Suprapubic skin (tissue), 4 donors: ENCODE measurements at regions not wholly inside any gene's neighbourhood (a gene's known extent, or its start where the extent isn't known, plus 50 kb on each side); places are given as distances from the start of the nearest gene placed in this dataset.

Experiments
- DNase-seq, 2 donors: peaks; one replicate each; pipeline ENCODE4 v3.0.0-alpha.2; 2019; ENCODE audit warnings: low spot score in 2 of 2
- H3K27ac ChIP-seq: fragments of 200-600 bp; sonication (generic); one replicate; pipeline ENCODE4 v1.5.1; 2019
- H3K27me3 ChIP-seq: fragments of 200-600 bp; sonication (generic); one replicate; pipeline ENCODE4 v1.5.1; 2019
- H3K36me3 ChIP-seq: fragments of 200-600 bp; sonication (generic); one replicate; pipeline ENCODE4 v1.5.1; 2019
- H3K4me1 ChIP-seq: fragments of 200-600 bp; sonication (generic); one replicate; pipeline ENCODE4 v1.5.1; 2019
- H3K4me3 ChIP-seq: fragments of 200-600 bp; sonication (generic); one replicate; pipeline ENCODE4 v1.5.1; 2019; ENCODE audit warnings: mild to moderate bottlenecking
- H3K9me3 ChIP-seq: fragments of 200-600 bp; sonication (generic); one replicate; pipeline ENCODE4 v1.5.1; 2019
- EP300 ChIP-seq: sonication (generic); formaldehyde crosslinking; IDR thresholded peaks from one replicate; pipeline ENCODE4 v1.6.1; 2017; ENCODE audit warnings: antibody characterized with exemption
- POLR2A ChIP-seq, 2 donors: fragments of 450-650 bp; IDR thresholded peaks; one replicate each; pipeline ENCODE4 v1.6.1; 2017; ENCODE audit warnings: antibody characterized with exemption in 2 of 2, mild to moderate bottlenecking in 2 of 2, moderate library complexity in 2 of 2
- POLR2AphosphoS5 ChIP-seq, 3 donors: sonication (generic); formaldehyde crosslinking; IDR thresholded peaks; one replicate each; pipeline ENCODE4 v1.6.1; 2017; ENCODE audit warnings: antibody characterized with exemption in 3 of 3
- WGBS: methylation state at CpG from one replicate; pipeline ENCODE4 v1.1.5; 2018; 5-methylcytosine and 5-hydroxymethylcytosine counted together
- TF ChIP-seq, protein P1 (sequence below), 2 donors: fragments of 200-600 bp in 1 of 2; fragments of 450-650 bp in 1 of 2; sonication (generic) in 1 of 2; IDR thresholded peaks; one replicate each; pipeline ENCODE4 v1.5.1; 2016 to 2019; ENCODE audit warnings: antibody characterized with exemption in 2 of 2, mild to moderate bottlenecking in 1 of 2, moderate library complexity in 1 of 2

DNA sequence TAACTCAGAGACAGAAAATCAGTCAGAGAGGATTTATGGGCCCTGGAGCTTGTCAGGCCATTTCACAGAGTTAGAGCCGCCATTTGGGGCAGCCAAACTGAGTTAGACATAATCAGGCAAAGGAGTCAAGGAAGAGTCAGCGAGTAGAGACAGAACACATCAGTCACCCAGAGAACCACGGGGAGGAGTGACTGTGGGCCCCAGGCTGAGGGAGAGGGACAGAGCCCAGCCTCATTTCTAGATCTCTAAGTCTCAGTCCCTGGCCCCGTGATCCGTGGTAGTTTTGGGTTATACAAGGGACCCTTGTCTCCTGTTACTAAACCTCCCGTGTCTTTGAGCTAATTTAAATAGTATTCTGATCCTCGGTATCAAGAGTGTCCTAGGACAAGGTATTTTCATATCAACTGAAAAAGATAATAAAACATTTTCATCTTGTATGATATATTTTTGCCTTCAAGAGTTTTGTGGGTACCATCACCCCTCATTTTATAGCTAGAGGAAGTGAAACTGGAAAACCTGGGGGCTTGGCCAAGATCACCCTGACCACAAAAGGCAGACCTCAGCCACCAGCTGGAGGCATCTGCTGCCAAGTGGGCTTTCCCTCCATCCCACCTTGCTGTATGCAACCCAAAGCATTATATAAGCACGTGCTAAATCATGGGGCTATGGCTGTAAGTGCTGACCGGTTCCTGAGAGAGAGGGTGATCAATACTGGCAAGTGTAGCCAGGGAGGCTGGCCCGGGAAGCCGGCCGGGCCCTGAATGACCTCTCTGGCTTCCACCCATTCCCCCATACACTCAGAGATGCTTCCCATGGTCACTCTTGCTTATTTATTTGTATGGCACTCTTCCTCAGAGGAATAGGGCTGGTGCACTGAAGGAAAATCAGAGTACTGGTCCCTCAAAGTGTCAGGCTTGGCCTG is 204.1 kb downstream of the BCOR start:
- TF ChIP-seq, protein P1, sequence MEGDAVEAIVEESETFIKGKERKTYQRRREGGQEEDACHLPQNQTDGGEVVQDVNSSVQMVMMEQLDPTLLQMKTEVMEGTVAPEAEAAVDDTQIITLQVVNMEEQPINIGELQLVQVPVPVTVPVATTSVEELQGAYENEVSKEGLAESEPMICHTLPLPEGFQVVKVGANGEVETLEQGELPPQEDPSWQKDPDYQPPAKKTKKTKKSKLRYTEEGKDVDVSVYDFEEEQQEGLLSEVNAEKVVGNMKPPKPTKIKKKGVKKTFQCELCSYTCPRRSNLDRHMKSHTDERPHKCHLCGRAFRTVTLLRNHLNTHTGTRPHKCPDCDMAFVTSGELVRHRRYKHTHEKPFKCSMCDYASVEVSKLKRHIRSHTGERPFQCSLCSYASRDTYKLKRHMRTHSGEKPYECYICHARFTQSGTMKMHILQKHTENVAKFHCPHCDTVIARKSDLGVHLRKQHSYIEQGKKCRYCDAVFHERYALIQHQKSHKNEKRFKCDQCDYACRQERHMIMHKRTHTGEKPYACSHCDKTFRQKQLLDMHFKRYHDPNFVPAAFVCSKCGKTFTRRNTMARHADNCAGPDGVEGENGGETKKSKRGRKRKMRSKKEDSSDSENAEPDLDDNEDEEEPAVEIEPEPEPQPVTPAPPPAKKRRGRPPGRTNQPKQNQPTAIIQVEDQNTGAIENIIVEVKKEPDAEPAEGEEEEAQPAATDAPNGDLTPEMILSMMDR (IDR thresholded peaks at IDR 0.05) = no peak
- TF ChIP-seq POLR2AphosphoS5 (IDR thresholded peaks at IDR 0.05) (no peak), POLR2A (IDR thresholded peaks at IDR 0.05) (no peak), EP300 (no peak)
- Histone ChIP-seq H3K27ac (no peak overlapping the region), H3K4me3 (no peak overlapping the region), H3K9me3 (no peaks in the 10 kb centered on the region), H3K36me3 (no peaks in the 10 kb centered on the region), H3K27me3 (no peaks in the 10 kb centered on the region), H3K4me1 (peaks cover 6% of the 10 kb centered on the region)
- 82% methylated on average over 12 of the region's 12 CpGs for WGBS
- no peak for DNase-seq

DNA sequence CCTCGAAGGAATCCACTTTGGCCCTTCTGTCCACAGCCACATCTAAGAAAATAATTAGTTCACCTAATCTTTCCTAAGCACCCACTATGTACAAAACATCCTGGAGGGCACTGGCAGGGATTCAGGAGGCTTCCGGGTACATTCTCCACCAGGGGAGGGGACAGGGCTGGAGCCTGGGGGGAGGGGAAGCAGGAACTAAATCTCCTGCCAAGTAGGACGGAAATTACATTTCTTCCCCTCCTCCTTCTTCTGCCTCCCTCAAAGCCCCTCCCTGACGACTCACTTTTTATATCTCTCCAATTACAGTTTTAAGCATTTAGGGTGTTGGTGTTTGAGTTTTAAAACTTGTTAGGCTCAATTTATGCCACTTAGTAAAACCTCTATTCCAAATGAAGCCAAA is 203.1 kb downstream of the BCOR start:
- Histone ChIP-seq H3K27me3 (no peaks in the 10 kb centered on the region), H3K9me3 (no peaks in the 10 kb centered on the region), H3K4me1 (peaks cover 6% of the 10 kb centered on the region), H3K36me3 (no peaks in the 10 kb centered on the region), H3K4me3 (no peak overlapping the region), H3K27ac (no peak overlapping the region)
- TF ChIP-seq EP300 (no peak), POLR2A (IDR thresholded peaks at IDR 0.05) (no peak), POLR2AphosphoS5 (IDR thresholded peaks at IDR 0.05) (no peak)
- TF ChIP-seq, protein P1 (IDR thresholded peaks at IDR 0.05) = no peak
- no peak for DNase-seq
- 52% methylated on average over 4 of the region's 4 CpGs for WGBS

DNA sequence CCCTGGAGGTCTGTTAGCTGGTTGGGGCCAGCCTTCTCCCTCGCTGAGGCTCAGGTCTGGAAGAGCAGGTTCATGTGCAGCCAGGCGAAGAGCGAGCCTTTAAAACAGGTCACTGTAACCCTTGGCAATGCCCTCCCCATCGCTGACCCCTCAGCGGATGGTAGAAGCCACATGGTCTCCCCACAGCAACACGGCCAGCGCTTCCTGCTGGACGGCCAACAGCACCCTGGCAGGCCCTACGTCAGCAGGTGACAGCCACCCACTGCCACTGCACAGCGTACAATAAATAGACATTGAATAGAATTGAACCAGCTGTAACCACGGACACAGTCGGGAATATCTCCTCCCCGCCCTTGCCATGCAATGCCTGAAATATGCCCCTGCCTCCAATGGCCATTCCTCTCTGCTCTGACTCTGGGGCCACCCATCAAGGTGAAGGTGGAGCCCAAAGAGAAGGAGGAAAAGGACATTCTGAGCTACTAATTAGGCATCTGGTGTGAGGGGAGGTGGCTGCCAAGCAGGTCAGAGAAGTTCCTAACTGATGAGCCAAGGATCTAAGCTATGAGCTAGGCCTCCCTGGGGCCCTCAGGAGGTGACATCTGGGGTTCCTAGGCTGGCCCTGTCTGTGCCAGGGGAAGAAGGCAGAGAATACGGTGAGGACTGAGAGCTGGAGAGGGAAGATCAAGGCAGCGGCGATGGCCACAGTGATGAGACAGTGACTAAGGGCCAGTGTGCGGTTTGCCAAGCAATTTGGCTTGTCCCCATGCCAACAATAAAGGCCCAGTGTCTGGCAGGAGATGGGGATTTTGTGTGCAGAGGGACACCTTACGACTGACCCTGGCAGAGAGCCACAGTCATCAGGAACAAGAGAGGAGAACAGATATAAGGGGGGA is 202.3 kb downstream of the BCOR start:
- no peak for TF ChIP-seq POLR2A (IDR thresholded peaks at IDR 0.05)
- no peak for TF ChIP-seq POLR2AphosphoS5 (IDR thresholded peaks at IDR 0.05)
- TF ChIP-seq, protein P1 (IDR thresholded peaks at IDR 0.05) = no peak
- TF ChIP-seq EP300 = no peak
- Histone ChIP-seq H3K27ac (no peak overlapping the region), H3K9me3 (no peaks in the 10 kb centered on the region), H3K36me3 (no peaks in the 10 kb centered on the region), H3K4me1 (peaks cover 12% of the 10 kb centered on the region), H3K27me3 (no peaks in the 10 kb centered on the region), H3K4me3 (no peak overlapping the region)
- WGBS = 83% methylated on average over 12 of the region's 18 CpGs
- DNase-seq = no peak

DNA sequence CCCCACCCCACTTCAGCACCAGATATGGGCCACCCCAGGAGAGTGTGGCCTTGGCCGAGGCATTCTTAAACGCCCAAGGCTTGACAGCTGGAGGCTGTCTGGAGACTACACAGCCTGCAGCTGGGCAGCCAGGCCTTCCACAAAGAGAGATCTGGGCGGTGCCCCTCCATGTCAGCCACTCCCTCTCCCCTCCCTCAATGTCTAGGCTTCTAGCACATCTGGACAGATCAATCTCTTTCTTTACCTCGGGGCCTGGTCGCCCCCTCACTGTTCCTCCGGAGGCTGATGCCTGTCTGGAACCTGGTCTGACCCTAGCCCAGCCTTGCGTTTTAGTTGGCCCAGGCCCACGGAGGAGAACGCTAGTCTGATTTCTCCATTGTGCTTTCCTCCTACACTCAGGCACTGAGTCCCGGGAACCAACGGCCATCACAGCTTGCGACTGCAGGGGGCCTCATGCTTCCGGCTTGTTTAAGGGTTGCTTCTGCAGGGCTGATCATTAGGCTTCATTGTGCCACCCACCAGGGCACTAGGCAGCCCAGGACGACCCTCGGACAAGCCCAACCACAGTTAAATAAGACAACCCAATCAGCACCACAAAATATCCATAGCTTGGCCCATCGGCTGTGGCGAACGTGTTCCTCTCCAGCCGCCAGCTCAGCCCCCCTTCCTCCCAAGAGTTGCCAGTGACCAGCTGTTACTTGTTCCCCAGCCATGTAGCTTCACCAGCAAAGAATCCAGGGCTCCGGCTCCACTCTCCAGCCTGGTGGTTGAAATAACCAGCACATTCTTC is 200.6 kb downstream of the BCOR start:
- Histone ChIP-seq H3K27me3 (no peaks in the 10 kb centered on the region), H3K4me3 (no peak overlapping the region), H3K36me3 (no peaks in the 10 kb centered on the region), H3K9me3 (no peaks in the 10 kb centered on the region), H3K4me1 (peaks cover 17% of the 10 kb centered on the region), H3K27ac (no peak overlapping the region)
- DNase-seq = no peak
- WGBS = 52% methylated on average over 16 of the region's 20 CpGs
- TF ChIP-seq POLR2AphosphoS5 (IDR thresholded peaks at IDR 0.05) (no peak), POLR2A (IDR thresholded peaks at IDR 0.05) (no peak), EP300 (no peak)
- TF ChIP-seq, protein P1 (IDR thresholded peaks at IDR 0.05) = no peak
